Lower lobe of right lung (tissue), 2 donors: ENCODE measurements at regions not wholly inside any gene's neighbourhood (a gene's known extent, or its start where the extent isn't known, plus 50 kb on each side); places are given as distances from the start of the nearest gene placed in this dataset.

Experiments
- ATAC-seq, 2 donors: fragments of 200-7000 bp; cut with Tn5 transposase; one replicate each; pipeline ENCODE4 v1.9.1; 2020 to 2022; ENCODE audit warnings: mild to moderate bottlenecking in 2 of 2, moderate library complexity in 2 of 2
- DNase-seq: peaks from one replicate; pipeline ENCODE4 v3.0.0-alpha.2; 2020
- H3K27ac ChIP-seq: fragments of 200-600 bp; one replicate; pipeline ENCODE4 v1.8.0; 2022
- H3K27me3 ChIP-seq: fragments of 200-600 bp; one replicate; pipeline ENCODE4 v1.8.0; 2022; ENCODE audit warnings: low read depth
- H3K36me3 ChIP-seq: fragments of 200-600 bp; one replicate; pipeline ENCODE4 v1.8.0; 2022; ENCODE audit warnings: mild to moderate bottlenecking
- H3K4me1 ChIP-seq: fragments of 200-600 bp; one replicate; pipeline ENCODE4 v1.8.0; 2022
- H3K4me3 ChIP-seq: fragments of 200-600 bp; one replicate; pipeline ENCODE4 v1.8.0; 2022; ENCODE audit warnings: mild to moderate bottlenecking
- H3K9me3 ChIP-seq: fragments of 200-600 bp; one replicate; pipeline ENCODE4 v1.8.0; 2022
- intact Hi-C: fragments of 100-400 bp; cut with DNase I; formaldehyde crosslinking; loops from one replicate; pipeline ENCODE4 v1.11.0; 2022
- TF ChIP-seq, protein P1 (sequence below): fragments of 200-600 bp; IDR thresholded peaks from one replicate; pipeline ENCODE4 v1.8.0; 2022; ENCODE audit warnings: antibody characterized with exemption, mild to moderate bottlenecking
- donor health status: DM: no; HTN: yes; CAD: no; lungs with severe emphysema.

DNA sequence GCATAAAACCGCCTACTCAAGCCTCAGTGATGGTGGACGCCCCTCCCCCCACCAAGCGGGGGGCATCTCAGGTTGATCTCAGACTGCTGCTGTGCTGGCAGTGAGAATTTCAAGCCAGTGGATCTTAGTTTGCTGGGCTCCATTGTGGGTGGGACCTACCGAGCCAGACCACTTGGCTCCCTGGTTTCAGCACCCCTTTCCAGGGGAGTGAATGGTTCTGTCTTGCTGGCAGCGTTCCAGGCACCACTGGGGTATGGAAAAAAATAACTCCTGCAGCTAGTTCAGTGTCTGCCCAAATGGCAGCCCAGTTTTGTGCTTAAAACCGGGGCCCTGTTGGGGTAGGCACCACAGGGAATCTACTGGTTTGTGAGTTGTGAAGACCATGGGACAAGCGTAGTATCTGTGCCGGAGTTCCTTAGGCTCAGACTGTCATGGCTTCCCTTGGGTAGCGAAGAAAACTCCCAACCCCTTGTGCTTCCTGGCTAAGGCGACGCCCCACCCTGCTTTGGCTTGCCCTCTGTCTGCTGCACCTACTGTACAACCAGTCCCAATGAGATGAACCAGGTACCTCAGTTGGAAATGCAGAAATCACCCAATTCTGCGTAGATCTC is 1334.5 kb upstream of the ADGRB3 start:
- Histone ChIP-seq H3K36me3 (no peaks in the 10 kb centered on the region), H3K27ac (no peak overlapping the region), H3K4me1 (no peaks in the 10 kb centered on the region), H3K27me3 (no peaks in the 10 kb centered on the region), H3K4me3 (no peak overlapping the region), H3K9me3 (no peaks in the 10 kb centered on the region)
- DNase-seq (no peak), ATAC-seq (no peak)
- TF ChIP-seq, protein P1, sequence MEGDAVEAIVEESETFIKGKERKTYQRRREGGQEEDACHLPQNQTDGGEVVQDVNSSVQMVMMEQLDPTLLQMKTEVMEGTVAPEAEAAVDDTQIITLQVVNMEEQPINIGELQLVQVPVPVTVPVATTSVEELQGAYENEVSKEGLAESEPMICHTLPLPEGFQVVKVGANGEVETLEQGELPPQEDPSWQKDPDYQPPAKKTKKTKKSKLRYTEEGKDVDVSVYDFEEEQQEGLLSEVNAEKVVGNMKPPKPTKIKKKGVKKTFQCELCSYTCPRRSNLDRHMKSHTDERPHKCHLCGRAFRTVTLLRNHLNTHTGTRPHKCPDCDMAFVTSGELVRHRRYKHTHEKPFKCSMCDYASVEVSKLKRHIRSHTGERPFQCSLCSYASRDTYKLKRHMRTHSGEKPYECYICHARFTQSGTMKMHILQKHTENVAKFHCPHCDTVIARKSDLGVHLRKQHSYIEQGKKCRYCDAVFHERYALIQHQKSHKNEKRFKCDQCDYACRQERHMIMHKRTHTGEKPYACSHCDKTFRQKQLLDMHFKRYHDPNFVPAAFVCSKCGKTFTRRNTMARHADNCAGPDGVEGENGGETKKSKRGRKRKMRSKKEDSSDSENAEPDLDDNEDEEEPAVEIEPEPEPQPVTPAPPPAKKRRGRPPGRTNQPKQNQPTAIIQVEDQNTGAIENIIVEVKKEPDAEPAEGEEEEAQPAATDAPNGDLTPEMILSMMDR = no peak
- intact Hi-C loops = no loop called here

DNA sequence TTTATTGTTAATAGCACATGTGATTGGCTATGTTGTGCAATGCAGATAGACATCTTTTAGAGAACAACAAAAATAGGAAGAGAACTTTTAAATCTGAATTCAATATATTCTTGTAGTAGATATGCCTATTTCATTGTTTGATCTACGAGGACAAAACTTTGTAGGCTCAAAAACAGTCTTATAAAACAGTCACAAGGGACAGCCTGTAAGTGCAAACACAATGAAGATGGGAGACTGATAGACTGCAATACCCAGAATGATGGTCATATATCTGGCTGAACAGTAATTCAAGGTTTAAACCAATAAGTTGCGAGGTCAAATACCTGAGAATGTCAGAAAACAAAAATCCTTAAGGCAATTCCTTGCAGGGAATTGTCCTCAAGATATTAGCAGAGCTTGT is 1342.9 kb upstream of the ADGRB3 start:
- Histone ChIP-seq H3K4me1 (no peaks in the 10 kb centered on the region), H3K4me3 (no peak overlapping the region), H3K36me3 (no peaks in the 10 kb centered on the region), H3K9me3 (peaks cover 4% of the 10 kb centered on the region), H3K27ac (no peak overlapping the region), H3K27me3 (no peaks in the 10 kb centered on the region)
- DNase-seq = no peak
- ATAC-seq = no peak
- TF ChIP-seq, protein P1 = no peak
- intact Hi-C loops = no loop called here

DNA sequence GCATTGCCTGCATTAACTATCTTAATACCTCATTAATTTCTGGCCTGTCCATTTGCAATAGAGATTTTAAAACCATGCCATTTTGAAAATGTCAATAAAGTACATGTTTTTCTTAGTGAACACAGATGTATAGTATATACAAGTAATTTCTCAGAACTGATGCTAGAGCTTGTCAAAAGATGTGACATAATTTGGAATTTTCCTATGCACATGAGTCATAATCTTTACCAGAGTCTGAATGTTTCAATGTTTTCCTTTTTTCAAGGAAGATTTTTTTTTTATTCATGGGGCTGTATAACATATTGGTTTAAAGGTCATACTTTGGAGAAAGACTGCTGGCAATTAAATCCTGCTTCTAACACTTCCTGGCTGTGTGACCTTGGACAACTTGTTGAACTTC is 1347.5 kb upstream of the ADGRB3 start:
- no peaks in the 10 kb centered on the region for H3K36me3 ChIP-seq
- no peaks in the 10 kb centered on the region for H3K4me1 ChIP-seq
- intact Hi-C loops = no loop called here
- H3K4me3 ChIP-seq = no peak overlapping the region
- no peaks in the 10 kb centered on the region for H3K27me3 ChIP-seq
- H3K27ac ChIP-seq = no peak overlapping the region
- TF ChIP-seq, protein P1 = no peak
- H3K9me3 ChIP-seq = no peaks in the 10 kb centered on the region
- ATAC-seq = no peak
- no peak for DNase-seq

DNA sequence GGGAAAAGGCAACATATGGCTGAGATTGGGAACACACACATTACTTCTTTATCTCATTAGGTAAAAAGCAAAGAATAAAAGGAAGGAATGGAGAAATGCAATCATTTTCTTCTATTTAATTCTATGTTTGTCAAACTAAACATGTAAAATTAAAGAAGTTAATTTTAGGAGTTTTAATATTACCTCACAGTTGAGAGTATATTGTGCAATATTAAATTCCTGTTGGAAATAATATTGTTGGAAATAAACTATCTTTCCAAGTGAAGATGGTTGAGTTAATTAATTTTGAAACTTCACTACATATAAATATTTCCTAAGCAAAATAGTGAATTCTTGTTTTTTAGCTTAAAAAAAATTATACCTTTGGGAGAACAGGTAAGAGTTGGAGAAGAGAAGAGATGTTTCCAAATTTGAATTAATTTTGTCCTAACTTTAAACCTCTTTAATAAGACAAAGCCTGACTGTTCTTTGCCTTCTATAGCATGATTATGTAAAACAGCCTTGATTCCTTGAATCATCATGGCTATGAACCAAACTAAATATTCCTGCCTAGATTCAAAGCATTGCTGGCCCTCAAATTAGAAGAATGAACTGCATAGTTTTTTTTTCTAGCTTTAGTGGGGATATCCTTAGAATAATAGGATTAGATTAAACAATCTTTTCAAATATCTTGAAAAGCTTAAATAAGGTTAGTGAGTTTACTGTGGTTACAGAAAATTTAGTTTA is 1349.1 kb upstream of the ADGRB3 start:
- intact Hi-C loops = no loop called here
- no peak overlapping the region for H3K27ac ChIP-seq

DNA sequence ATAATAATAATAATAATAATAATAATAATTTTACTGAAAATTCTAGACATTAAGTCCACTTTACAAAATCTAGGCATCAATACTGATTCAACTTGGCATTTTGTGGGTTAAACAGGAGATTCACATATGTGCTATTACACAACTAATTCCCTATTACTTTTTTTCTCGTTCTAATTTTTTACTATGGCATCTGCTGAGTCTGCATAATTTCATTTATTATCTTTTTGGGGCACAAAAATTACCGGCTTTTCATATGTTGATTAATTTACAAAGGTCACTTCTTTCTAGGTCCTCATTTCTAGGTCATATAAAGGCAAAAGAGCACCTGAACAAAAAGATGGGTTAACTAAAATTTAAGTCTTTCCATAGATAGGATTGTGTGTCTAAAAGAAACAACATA is 1357.8 kb upstream of the ADGRB3 start:
- no peak for DNase-seq
- TF ChIP-seq, protein P1 = no peak
- no peak for ATAC-seq

More for the DNA sequence above, 1349.1 kb upstream of the ADGRB3 start:
- Histone ChIP-seq H3K36me3 (no peaks in the 10 kb centered on the region), H3K9me3 (no peaks in the 10 kb centered on the region), H3K4me3 (no peak overlapping the region), H3K4me1 (no peaks in the 10 kb centered on the region), H3K27me3 (no peaks in the 10 kb centered on the region)
- no peak for DNase-seq
- no peak for ATAC-seq
- TF ChIP-seq, protein P1 = no peak

More for the DNA sequence above, 1357.8 kb upstream of the ADGRB3 start:
- intact Hi-C loops = no loop called here
- no peak overlapping the region for H3K27ac ChIP-seq
- H3K4me3 ChIP-seq = no peak overlapping the region
- no peaks in the 10 kb centered on the region for H3K4me1 ChIP-seq
- no peaks in the 10 kb centered on the region for H3K9me3 ChIP-seq
- no peaks in the 10 kb centered on the region for H3K27me3 ChIP-seq
- H3K36me3 ChIP-seq = no peaks in the 10 kb centered on the region
